Body of pancreas (tissue), 4 donors: ENCODE measurements at regions not wholly inside any gene's neighbourhood (a gene's known extent, or its start where the extent isn't known, plus 50 kb on each side); places are given as distances from the start of the nearest gene placed in this dataset.

Experiments
- CTCF ChIP-seq, 7 experiments: fragments of 450-650 bp in 4 of 7; fragments of 200-600 bp in 3 of 7; sonication (generic) in 3 of 7; IDR thresholded peaks; one replicate each; pipeline ENCODE4 v1.5.1; 2016 to 2019; ENCODE audit warnings: antibody characterized with exemption in 7 of 7
- POLR2A ChIP-seq, 3 donors: fragments of 450-650 bp; IDR thresholded peaks; one replicate each; pipeline ENCODE4 v1.6.1; 2016; ENCODE audit warnings: antibody characterized with exemption in 3 of 3, mild to moderate bottlenecking in 2 of 3

- TF ChIP-seq CTCF (IDR thresholded peaks at IDR 0.05): no peak
- TF ChIP-seq POLR2A (IDR thresholded peaks at IDR 0.05): no peak
Measured at GRCh38 chr3:64369390-64369789, 144.1 kb upstream of the PRICKLE2 start.
